ENCODE measurements at regions not wholly inside any gene's neighbourhood (a gene's known extent, or its start where the extent isn't known, plus 50 kb on each side); places are given as distances from the start of the nearest gene placed in this dataset.

DNA sequence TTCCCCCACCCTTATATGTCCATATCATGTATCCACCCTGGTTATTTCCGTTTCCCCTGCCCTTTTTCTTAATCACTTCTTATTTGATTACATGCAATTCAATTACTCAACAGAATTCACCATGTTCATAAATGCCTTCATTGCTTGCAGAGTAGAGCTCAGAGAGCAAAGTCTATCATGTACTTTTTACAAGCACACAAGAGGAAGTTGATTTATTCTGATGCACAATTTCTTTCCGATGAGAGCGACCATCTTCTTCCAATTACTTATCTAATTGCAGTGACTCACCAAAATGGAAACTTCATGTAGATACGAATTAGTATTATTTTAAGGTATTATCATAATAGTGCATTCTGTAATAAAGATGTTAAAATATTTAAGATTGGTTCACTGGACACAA lies 430.5 kb upstream of the KLF6 start:
- POLR2A ChIA-PET, result no interaction called here
- in situ Hi-C loops (cut with HindIII; ENCODE audit: low pct_unique_long_range_greater_than_20kb, low sequenced_read_pairs), result no loop called here
- Histone ChIP-seq H3K27me3 (ENCODE audit: control insufficient read depth, insufficient read depth, low read length) (no peaks in the 10 kb centered on the region), H3K4me1 (ENCODE audit: control insufficient read depth, insufficient read depth, low read length) (peaks cover 24% of the 10 kb centered on the region), H3K27ac (ENCODE audit: low read length) (peak overlapping the region; percentile 75), H3K4me3 (ENCODE audit: low read depth in 2 of 2, low read length in 2 of 2) (no peak overlapping the region), H3K9me3 (ENCODE audit: control insufficient read depth, insufficient read depth, low read depth, low read length) (no peaks in the 10 kb centered on the region; the same call in 1 of the 2 replicates), H3K36me3 (ENCODE audit: control insufficient read depth, insufficient read depth, low read length) (no peaks in the 10 kb centered on the region)
- BruUV-seq (replicated peaks), result no TSS peak
- intact Hi-C loops (cut with micrococcal nuclease; ENCODE audit: unreplicated experiment), result no loop called here
- no peak for DNase-seq (ENCODE audit: low read depth, low spot score)
- TF ChIP-seq, protein P1, sequence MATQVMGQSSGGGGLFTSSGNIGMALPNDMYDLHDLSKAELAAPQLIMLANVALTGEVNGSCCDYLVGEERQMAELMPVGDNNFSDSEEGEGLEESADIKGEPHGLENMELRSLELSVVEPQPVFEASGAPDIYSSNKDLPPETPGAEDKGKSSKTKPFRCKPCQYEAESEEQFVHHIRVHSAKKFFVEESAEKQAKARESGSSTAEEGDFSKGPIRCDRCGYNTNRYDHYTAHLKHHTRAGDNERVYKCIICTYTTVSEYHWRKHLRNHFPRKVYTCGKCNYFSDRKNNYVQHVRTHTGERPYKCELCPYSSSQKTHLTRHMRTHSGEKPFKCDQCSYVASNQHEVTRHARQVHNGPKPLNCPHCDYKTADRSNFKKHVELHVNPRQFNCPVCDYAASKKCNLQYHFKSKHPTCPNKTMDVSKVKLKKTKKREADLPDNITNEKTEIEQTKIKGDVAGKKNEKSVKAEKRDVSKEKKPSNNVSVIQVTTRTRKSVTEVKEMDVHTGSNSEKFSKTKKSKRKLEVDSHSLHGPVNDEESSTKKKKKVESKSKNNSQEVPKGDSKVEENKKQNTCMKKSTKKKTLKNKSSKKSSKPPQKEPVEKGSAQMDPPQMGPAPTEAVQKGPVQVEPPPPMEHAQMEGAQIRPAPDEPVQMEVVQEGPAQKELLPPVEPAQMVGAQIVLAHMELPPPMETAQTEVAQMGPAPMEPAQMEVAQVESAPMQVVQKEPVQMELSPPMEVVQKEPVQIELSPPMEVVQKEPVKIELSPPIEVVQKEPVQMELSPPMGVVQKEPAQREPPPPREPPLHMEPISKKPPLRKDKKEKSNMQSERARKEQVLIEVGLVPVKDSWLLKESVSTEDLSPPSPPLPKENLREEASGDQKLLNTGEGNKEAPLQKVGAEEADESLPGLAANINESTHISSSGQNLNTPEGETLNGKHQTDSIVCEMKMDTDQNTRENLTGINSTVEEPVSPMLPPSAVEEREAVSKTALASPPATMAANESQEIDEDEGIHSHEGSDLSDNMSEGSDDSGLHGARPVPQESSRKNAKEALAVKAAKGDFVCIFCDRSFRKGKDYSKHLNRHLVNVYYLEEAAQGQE (IDR thresholded peaks at IDR 0.05; ENCODE audit: insufficient read depth in 1 of 2, low read depth in 2 of 2, low read length in 1 of 2), result no peak
- TF ChIP-seq TCF7L2 (IDR thresholded peaks at IDR 0.05; ENCODE audit: low read depth, low read length) (no peak), CTCF (IDR thresholded peaks at IDR 0.05) (no peak), SIN3A (IDR thresholded peaks at IDR 0.05; ENCODE audit: borderline replicate concordance, insufficient read depth, low read depth, low read length) (no peak), POLR2AphosphoS5 (IDR thresholded peaks at IDR 0.05; ENCODE audit: low read depth, low read length) (no peak)
- no peak for ATAC-seq
- CTCF ChIA-PET, result no interaction called here

DNA sequence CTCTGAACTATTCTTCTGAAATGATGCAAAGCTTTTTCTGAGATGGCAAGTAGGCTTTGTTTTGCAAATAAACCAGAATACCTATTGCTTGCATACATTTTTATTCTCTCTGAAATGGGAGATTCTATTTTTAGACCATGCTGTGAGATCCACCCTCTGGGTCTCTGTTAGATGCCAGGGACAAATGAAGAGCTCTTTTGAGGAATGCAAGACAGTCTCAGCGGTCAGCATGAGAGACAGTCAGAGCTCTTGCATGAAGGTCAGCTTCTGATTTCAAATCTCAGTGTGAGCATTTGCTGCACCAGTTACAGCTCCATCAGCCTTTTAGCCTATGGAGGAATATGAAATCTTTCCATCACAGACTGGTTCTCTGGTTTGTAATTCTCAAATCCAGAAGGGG lies 429.9 kb upstream of the KLF6 start:
- ATAC-seq, result no peak
- Histone ChIP-seq H3K9me3 (ENCODE audit: control insufficient read depth, insufficient read depth, low read depth, low read length) (no peaks in the 10 kb centered on the region; the same call in 1 of the 2 replicates), H3K4me1 (ENCODE audit: control insufficient read depth, insufficient read depth, low read length) (peaks cover 24% of the 10 kb centered on the region), H3K27ac (ENCODE audit: low read length) (peak overlapping the region; percentile 75), H3K27me3 (ENCODE audit: control insufficient read depth, insufficient read depth, low read length) (no peaks in the 10 kb centered on the region), H3K36me3 (ENCODE audit: control insufficient read depth, insufficient read depth, low read length) (no peaks in the 10 kb centered on the region), H3K4me3 (ENCODE audit: low read depth in 2 of 2, low read length in 2 of 2) (no peak overlapping the region)
- POLR2A ChIA-PET, result no interaction called here
- no peak for TF ChIP-seq SIN3A (IDR thresholded peaks at IDR 0.05; ENCODE audit: borderline replicate concordance, insufficient read depth, low read depth, low read length)
- no peak for TF ChIP-seq CTCF (IDR thresholded peaks at IDR 0.05)
- TF ChIP-seq, protein P1 (IDR thresholded peaks at IDR 0.05; ENCODE audit: insufficient read depth in 1 of 2, low read depth in 2 of 2, low read length in 1 of 2), result no peak
- no peak for TF ChIP-seq POLR2AphosphoS5 (IDR thresholded peaks at IDR 0.05; ENCODE audit: low read depth, low read length)
- TF ChIP-seq TCF7L2 (IDR thresholded peaks at IDR 0.05; ENCODE audit: low read depth, low read length), result no peak
- DNase-seq (ENCODE audit: low read depth, low spot score), result no peak
- in situ Hi-C loops (cut with HindIII; ENCODE audit: low pct_unique_long_range_greater_than_20kb, low sequenced_read_pairs), result no loop called here
- no TSS peak for BruUV-seq (replicated peaks)
- CTCF ChIA-PET, result no interaction called here
- intact Hi-C loops (cut with micrococcal nuclease; ENCODE audit: unreplicated experiment), result no loop called here

All from Panc1 (cell line).